HUES48 (cell line): ENCODE measurements at regions not wholly inside any gene's neighbourhood (a gene's known extent, or its start where the extent isn't known, plus 50 kb on each side); places are given as distances from the start of the nearest gene placed in this dataset.
"Not testable (repeated sequence)": the region's sequence is repeated elsewhere in the genome, so short reads cannot be mapped to it uniquely, and the experiment has no call there.

Experiments used
- H3K27ac ChIP-seq: one replicate; pipeline ENCODE4 v1.7.0; 2013; ENCODE audit warnings: low read depth, low read length, inconsistent platforms
- H3K27me3 ChIP-seq: 2 replicates; pipeline ENCODE4 v1.6.1; 2013; ENCODE audit warnings: mild to moderate bottlenecking, low read length; ENCODE audit not compliant: control insufficient read depth, insufficient read depth
- H3K36me3 ChIP-seq: 2 replicates; pipeline ENCODE4 v1.6.1; 2013; ENCODE audit warnings: low read length; ENCODE audit not compliant: control insufficient read depth, insufficient read depth
- H3K4me1 ChIP-seq: 2 replicates; pipeline ENCODE4 v1.6.1; 2013; ENCODE audit warnings: mild to moderate bottlenecking, low read length; ENCODE audit not compliant: control insufficient read depth, insufficient read depth
- H3K4me3 ChIP-seq: 2 replicates; pipeline ENCODE4 v1.5.1; 2013; ENCODE audit warnings: mild to moderate bottlenecking, low read depth, low read length
- H3K9ac ChIP-seq: 2 replicates; pipeline ENCODE4 v1.6.1; 2013; ENCODE audit warnings: mild to moderate bottlenecking, low read depth, low read length, moderate library complexity
- H3K9me3 ChIP-seq: 2 replicates; pipeline ENCODE4 v1.6.1; 2013; ENCODE audit warnings: low read length; ENCODE audit not compliant: control insufficient read depth, insufficient read depth

DNA sequence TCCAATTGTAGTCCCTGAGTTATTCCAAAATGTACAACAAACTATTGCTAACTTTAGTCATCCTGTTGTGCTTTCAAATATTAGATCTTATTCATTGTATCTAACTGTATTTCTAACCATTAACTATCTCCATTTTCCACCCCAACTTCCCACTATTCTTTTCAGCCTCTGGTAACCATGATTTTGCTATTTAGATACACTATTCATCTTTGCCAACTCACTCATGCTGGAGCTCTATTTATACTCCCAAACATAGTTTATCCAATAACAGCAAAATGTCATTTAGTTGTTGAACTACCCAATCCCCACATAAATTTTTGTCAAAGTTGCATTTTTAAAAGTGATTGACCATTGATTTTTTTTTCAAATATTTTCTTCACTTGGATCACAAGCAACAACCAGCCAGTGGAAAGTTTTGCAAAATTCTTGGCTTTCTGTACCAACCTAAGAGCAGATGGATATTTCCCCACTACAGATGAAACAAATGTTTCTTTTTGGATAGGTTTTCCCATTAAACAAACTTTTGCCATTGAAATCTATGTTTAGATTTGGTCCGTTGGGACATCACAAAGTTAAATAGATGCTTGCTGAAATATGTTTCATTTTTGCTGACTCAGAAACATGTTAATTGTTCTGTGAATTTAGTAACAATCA lies 866.0 kb downstream of the LTN1 start:
- peaks cover 11% of the 10 kb centered on the region for H3K9me3 ChIP-seq
- H3K36me3 ChIP-seq = no peaks in the 10 kb centered on the region
- H3K4me3 ChIP-seq = no peak overlapping the region
- H3K9ac ChIP-seq = no peak overlapping the region
- H3K27ac ChIP-seq = no peak overlapping the region
- H3K27me3 ChIP-seq = no peaks in the 10 kb centered on the region
- H3K4me1 ChIP-seq = no peaks in the 10 kb centered on the region

DNA sequence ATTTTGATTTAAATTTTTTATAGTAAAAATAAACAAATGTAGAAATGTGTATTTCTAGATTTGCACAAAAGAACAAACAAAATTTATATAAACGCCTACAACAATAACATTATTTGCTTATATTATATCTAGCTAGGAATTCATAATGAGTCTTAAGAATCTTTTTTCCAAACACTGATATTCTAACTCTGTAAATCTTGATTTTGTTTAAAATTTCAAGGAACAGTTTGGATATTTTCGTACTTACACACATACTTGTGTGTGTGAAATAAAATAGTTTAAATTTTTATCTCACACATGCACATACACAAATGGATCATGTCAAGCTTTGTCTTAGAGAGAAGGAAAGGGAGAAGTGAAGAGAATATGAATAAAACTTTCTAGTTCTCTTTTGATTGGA lies 868.1 kb downstream of the LTN1 start:
- H3K4me3 ChIP-seq = no peak overlapping the region

GRCh38 chr21:28118570-28118969 lies 874.1 kb downstream of the LTN1 start:
- no peak overlapping the region for H3K9ac ChIP-seq
- no peaks in the 10 kb centered on the region for H3K27me3 ChIP-seq
- no peaks in the 10 kb centered on the region for H3K9me3 ChIP-seq
- no peak overlapping the region for H3K4me3 ChIP-seq
- H3K36me3 ChIP-seq = no peaks in the 10 kb centered on the region
- H3K27ac ChIP-seq = no peak overlapping the region
- no peaks in the 10 kb centered on the region for H3K4me1 ChIP-seq

More for the DNA sequence above, 868.1 kb downstream of the LTN1 start:
- no peaks in the 10 kb centered on the region for H3K9me3 ChIP-seq
- H3K9ac ChIP-seq = no peak overlapping the region
- no peaks in the 10 kb centered on the region for H3K36me3 ChIP-seq
- no peaks in the 10 kb centered on the region for H3K27me3 ChIP-seq
- no peaks in the 10 kb centered on the region for H3K4me1 ChIP-seq
- H3K27ac ChIP-seq = no peak overlapping the region

- not testable (repeated sequence) for H3K9ac ChIP-seq, H3K9me3 ChIP-seq, H3K27me3 ChIP-seq, H3K4me3 ChIP-seq, H3K27ac ChIP-seq, H3K36me3 ChIP-seq, H3K4me1 ChIP-seq
Observed at GRCh38 chr21:28114986-28115385, 877.7 kb downstream of the LTN1 start.

GRCh38 chr21:28113718-28114117 lies 879.0 kb downstream of the LTN1 start:
- no peaks in the 10 kb centered on the region for H3K4me1 ChIP-seq
- H3K27ac ChIP-seq = no peak overlapping the region
- H3K4me3 ChIP-seq = no peak overlapping the region
- no peaks in the 10 kb centered on the region for H3K27me3 ChIP-seq
- no peaks in the 10 kb centered on the region for H3K36me3 ChIP-seq
- no peak overlapping the region for H3K9ac ChIP-seq
- H3K9me3 ChIP-seq = no peaks in the 10 kb centered on the region

DNA sequence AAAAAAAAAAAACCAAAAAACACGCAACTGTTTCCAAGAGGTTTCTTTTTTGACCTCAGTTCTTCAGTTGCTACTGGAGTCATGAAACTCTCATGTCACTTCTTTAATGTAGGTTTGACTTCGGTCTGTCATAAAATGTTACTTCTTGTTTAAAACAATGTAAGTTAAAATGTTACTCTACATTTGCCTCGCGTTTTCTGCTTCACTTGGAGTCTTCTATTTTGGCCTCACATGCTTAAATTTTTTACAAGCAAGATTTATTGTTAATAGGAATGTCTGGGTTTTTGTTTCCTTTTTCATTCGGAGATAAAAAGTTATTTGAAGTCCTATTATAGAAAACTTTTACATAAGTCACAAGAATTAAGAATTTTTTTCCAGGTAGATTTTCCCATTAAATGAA lies 880.2 kb downstream of the LTN1 start:
- Histone ChIP-seq H3K27me3 (no peaks in the 10 kb centered on the region), H3K27ac (no peak overlapping the region), H3K9ac (no peak overlapping the region), H3K4me3 (no peak overlapping the region), H3K4me1 (no peaks in the 10 kb centered on the region), H3K36me3 (no peaks in the 10 kb centered on the region), H3K9me3 (no peaks in the 10 kb centered on the region)

GRCh38 chr21:28111151-28111619 lies 881.5 kb downstream of the LTN1 start:
- H3K27ac ChIP-seq = no peak overlapping the region
- no peaks in the 10 kb centered on the region for H3K27me3 ChIP-seq
- H3K36me3 ChIP-seq = no peaks in the 10 kb centered on the region
- no peak overlapping the region for H3K4me3 ChIP-seq
- no peak overlapping the region for H3K9ac ChIP-seq
- no peaks in the 10 kb centered on the region for H3K9me3 ChIP-seq
- no peaks in the 10 kb centered on the region for H3K4me1 ChIP-seq

GRCh38 chr21:28110716-28111115 lies 882.0 kb downstream of the LTN1 start:
- Histone ChIP-seq H3K9ac (no peak overlapping the region), H3K27ac (no peak overlapping the region), H3K4me3 (no peak overlapping the region)

DNA sequence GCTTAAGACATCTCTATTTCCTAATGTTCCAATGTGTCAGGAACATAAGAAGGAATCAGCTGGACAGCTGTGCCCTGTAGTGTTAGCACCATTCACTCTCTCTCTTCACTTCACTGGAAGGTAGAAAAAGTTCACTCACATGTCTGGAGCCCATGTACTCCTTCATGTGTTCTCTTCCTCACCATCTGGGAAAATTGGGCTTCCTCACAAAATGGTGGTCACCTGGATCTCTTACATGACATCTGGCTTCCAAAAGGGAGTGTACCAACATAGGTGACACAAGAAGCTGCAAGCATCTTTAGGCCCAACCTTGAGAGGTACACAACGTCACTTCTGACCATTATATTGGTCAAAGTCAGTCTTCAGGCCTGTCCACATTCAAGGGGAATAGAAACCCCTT lies 882.6 kb downstream of the LTN1 start:
- Histone ChIP-seq H3K4me3 (no peak overlapping the region), H3K27ac (no peak overlapping the region), H3K9me3 (no peaks in the 10 kb centered on the region)

More at GRCh38 chr21:28110716-28111115, 882.0 kb downstream of the LTN1 start:
- no peaks in the 10 kb centered on the region for H3K36me3 ChIP-seq
- H3K4me1 ChIP-seq = no peaks in the 10 kb centered on the region
- no peaks in the 10 kb centered on the region for H3K9me3 ChIP-seq
- no peaks in the 10 kb centered on the region for H3K27me3 ChIP-seq

GRCh38 chr21:28106370-28106890 lies 886.2 kb downstream of the LTN1 start:
- Histone ChIP-seq H3K4me1 (no peaks in the 10 kb centered on the region), H3K27me3 (no peaks in the 10 kb centered on the region), H3K9me3 (no peaks in the 10 kb centered on the region), H3K4me3 (no peak overlapping the region), H3K36me3 (no peaks in the 10 kb centered on the region), H3K9ac (no peak overlapping the region), H3K27ac (no peak overlapping the region)

More for the DNA sequence above, 882.6 kb downstream of the LTN1 start:
- no peaks in the 10 kb centered on the region for H3K27me3 ChIP-seq
- H3K9ac ChIP-seq = no peak overlapping the region
- H3K36me3 ChIP-seq = no peaks in the 10 kb centered on the region
- no peaks in the 10 kb centered on the region for H3K4me1 ChIP-seq

DNA sequence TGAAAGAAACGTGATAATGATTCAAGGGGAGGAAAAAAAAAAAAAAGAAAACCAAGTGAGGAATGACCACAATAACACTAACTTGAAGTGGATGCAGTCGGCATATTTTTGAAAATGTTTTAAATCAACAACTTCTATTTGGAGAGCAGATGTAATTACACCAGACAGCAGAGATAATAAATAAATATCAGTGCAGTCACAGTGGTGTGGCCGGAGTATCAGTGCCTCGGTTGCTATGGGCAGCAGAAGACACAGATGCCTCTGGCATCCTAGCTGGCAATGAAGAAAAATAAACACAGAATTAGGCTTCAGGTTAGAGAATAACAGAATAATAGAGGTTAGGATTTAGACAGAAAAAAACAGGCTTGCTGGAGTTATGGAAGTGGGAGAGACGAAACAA lies 888.3 kb downstream of the LTN1 start:
- Histone ChIP-seq H3K27ac (no peak overlapping the region), H3K4me3 (no peak overlapping the region), H3K27me3 (no peaks in the 10 kb centered on the region)

More for the DNA sequence above, 888.3 kb downstream of the LTN1 start:
- Histone ChIP-seq H3K9me3 (no peaks in the 10 kb centered on the region), H3K36me3 (no peaks in the 10 kb centered on the region), H3K9ac (no peak overlapping the region), H3K4me1 (no peaks in the 10 kb centered on the region)
